ENCODE measurements at regions not wholly inside any gene's neighbourhood (a gene's known extent, or its start where the extent isn't known, plus 50 kb on each side); places are given as distances from the start of the nearest gene placed in this dataset.

DNA sequence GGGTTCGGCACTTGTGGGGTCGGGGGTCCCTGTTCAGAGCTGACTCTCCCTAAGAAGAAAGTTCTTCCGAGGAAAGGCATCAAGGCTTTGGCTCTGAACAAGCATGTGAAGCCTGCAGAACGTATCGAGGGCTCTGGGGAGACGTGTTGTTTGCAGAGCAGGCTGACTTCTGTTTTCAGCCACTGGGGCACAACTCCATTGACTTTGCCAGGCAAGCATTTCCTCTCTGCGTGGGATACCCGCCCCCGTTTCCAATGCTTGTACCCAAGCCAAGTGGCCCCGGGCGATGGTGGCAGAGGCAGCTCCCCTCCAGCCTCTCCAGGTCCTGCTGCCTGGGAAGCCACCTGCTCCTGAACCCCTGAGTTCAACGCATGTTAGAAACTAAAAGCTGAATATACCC, 255.7 kb downstream of the RBFOX3 start:
- TF ChIP-seq, protein P1, sequence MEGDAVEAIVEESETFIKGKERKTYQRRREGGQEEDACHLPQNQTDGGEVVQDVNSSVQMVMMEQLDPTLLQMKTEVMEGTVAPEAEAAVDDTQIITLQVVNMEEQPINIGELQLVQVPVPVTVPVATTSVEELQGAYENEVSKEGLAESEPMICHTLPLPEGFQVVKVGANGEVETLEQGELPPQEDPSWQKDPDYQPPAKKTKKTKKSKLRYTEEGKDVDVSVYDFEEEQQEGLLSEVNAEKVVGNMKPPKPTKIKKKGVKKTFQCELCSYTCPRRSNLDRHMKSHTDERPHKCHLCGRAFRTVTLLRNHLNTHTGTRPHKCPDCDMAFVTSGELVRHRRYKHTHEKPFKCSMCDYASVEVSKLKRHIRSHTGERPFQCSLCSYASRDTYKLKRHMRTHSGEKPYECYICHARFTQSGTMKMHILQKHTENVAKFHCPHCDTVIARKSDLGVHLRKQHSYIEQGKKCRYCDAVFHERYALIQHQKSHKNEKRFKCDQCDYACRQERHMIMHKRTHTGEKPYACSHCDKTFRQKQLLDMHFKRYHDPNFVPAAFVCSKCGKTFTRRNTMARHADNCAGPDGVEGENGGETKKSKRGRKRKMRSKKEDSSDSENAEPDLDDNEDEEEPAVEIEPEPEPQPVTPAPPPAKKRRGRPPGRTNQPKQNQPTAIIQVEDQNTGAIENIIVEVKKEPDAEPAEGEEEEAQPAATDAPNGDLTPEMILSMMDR (conservative IDR thresholded peaks at IDR 0.05; ENCODE audit: low read depth, low read length) = no peak
- no peak overlapping the region for H3K4me3 ChIP-seq (ENCODE audit: low read length)
- DNase-seq (ENCODE audit: low read depth) = no peak

DNA sequence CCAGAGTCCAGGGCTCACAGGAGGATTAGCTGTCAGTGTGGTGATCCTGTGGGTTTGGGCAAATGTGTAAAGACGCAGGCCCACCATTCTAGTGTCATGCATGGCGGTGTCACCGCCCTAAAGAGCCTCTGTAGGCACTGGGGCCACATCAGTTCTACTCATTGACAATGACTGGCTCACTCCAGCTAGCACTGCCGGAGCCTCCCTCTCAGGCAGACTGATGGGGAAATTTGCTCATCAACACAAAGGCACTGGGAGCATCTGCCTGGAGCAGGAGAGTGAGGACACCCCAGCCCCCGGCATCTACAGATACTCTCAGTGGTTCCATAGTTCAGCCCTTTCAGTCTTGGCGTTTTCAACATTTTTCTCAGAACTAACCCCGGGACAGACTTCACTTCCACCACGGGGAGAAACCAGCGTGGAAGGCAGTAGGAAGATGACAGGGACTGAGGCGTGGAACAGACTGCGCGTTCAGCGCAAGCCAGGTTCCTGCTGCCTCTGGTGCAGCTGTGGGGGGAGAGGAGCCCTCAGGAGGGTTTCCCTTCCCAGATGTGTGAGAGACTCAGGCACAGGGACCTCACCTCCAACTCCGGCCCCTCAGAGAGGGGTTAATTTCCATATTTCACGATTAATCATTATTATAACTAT, 256.6 kb downstream of the RBFOX3 start:
- DNase-seq (ENCODE audit: low read depth) = no peak
- no peak overlapping the region for H3K4me3 ChIP-seq (ENCODE audit: low read length)
- TF ChIP-seq, protein P1 (conservative IDR thresholded peaks at IDR 0.05; ENCODE audit: low read depth, low read length) = no peak

DNA sequence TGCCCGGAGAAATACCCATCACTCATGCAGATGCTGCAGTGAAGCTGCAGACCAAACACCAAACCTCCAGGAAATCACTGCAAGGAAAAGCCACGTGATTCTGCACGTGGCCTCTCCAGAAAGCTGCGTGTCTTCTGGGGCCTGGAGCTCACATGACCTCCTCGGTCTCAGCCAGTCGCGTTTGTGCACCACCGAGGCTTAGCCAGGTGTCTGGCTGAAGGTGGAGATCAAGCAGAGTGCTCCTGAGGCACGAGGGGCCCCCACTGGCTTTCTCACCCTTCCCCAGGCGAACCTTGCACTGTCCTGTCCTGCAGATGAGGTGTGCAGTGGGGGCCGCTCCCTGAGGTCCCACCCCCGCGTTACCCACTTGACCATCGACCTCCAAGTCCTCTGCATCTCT, 257.3 kb downstream of the RBFOX3 start:
- TF ChIP-seq, protein P1 (conservative IDR thresholded peaks at IDR 0.05; ENCODE audit: low read depth, low read length) = no peak
- DNase-seq (ENCODE audit: low read depth) = no peak

DNA sequence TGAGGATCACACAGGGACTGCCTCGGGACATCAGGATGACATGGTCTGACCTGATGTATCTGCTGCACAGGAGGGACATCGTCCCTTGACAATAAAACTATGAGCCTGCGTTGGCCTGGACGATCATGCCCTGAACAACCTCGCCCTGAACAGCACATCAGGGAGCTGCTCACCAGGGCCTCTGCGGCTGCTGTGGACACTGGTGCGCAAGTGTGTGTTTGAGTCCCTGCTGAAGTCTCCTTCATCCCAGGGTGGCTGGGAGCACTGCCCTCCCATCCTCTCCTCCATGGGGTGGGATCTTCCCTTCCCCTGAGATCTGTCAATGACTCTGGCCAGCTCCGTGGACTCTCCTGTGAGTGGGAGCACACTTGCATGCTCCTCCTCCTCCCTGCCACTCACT, 257.8 kb downstream of the RBFOX3 start:
- H3K4me3 ChIP-seq (ENCODE audit: low read length) = no peak overlapping the region
- TF ChIP-seq, protein P1 (conservative IDR thresholded peaks at IDR 0.05; ENCODE audit: low read depth, low read length) = no peak
- DNase-seq (ENCODE audit: low read depth) = no peak

More for the DNA sequence above, 257.3 kb downstream of the RBFOX3 start:
- H3K4me3 ChIP-seq (ENCODE audit: low read length) = no peak overlapping the region

DNA sequence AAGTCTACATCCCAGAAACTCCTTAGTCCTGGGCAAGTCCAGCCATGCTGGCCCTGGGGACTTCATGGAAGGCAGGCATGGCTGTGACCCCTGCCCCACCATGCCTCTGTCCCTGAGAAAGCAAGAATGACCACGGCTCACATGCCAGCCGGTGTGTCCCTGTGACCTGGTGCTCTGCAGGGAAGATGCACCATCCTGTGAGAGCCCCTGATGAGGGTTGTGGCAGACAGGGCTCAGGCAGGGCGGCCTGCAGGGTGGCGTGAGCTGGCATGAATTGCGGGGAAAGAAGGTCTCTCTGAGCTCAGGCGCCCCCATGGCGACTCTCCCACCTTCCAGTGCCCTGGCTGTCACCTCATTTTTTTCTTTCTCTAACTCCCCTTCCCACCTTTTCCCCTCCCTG, 260.3 kb downstream of the RBFOX3 start:
- TF ChIP-seq, protein P1 (conservative IDR thresholded peaks at IDR 0.05; ENCODE audit: low read depth, low read length) = no peak
- DNase-seq (ENCODE audit: low read depth) = no peak
- H3K4me3 ChIP-seq (ENCODE audit: low read length) = no peak overlapping the region

DNA sequence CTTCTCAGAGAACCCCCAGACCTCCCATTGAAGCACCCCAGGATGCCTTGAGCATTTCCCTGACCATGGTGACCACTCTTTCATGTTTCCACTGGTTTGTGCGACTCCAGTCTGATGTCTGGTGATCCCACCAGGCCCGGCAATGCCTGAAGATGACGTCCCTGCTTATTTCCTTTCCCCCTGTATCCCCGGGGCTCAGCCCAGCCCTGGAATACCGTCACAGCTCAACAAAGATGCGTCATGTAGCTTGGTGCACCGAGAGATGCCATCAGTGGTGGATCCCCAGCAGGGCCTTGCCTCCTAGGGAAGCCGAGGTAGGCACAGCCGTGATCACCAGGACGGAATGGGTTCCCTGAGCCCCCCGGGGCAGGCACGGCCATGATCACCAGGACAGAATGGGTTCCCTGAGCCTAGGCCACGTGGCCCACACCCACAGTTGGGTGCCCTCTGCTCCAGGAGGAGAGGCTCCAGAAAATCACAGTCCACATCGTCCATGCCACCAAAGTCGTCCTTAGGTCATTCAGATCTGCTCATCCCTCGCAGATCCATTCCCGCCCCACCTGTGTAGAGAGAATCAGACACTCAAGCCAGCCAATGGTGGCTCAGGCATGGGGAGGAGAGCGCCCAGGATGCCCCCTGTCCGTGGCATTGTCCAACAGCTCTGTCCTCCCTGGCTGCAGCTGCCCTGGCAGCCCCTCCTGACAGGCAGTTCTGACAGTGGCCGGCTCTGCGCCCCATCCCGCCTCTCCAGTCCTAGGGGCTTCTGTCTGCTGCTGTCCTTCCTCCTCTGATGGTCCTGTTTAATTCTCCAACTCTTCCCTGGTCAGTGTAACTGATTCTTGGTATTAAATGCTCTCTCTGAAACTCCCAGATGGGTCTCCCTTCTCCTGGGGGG, 261.1 kb downstream of the RBFOX3 start:
- no peak for DNase-seq (ENCODE audit: low read depth)
- TF ChIP-seq, protein P1 (conservative IDR thresholded peaks at IDR 0.05; ENCODE audit: low read depth, low read length) = no peak
- H3K4me3 ChIP-seq (ENCODE audit: low read length) = no peak overlapping the region

All from retinal pigment epithelial cell (primary cell).